Testis (tissue), 2 donors: ENCODE measurements at regions not wholly inside any gene's neighbourhood (a gene's known extent, or its start where the extent isn't known, plus 50 kb on each side); places are given as distances from the start of the nearest gene placed in this dataset.

Source experiments
- CTCF ChIP-seq, 3 experiments: fragments of 450-650 bp in 2 of 3; fragments of 200-600 bp in 1 of 3; sonication (generic) in 1 of 3; IDR thresholded peaks; one replicate each; pipeline ENCODE4 v1.5.1; 2016 to 2019; ENCODE audit warnings: antibody characterized with exemption in 3 of 3, mild to moderate bottlenecking in 2 of 3, moderate library complexity in 1 of 3
- POLR2A ChIP-seq: fragments of 450-650 bp; IDR thresholded peaks from one replicate; pipeline ENCODE4 v1.6.1; 2017; ENCODE audit warnings: antibody characterized with exemption, mild to moderate bottlenecking, moderate library complexity

- TF ChIP-seq CTCF (IDR thresholded peaks at IDR 0.05), result no peak
- TF ChIP-seq POLR2A, result no peak
These were observed 1531.2 kb downstream of the STIM2 start for GRCh38 chr4:28391877-28392276.
